HepG2 (cell line): ENCODE measurements at regions not wholly inside any gene's neighbourhood (a gene's known extent, or its start where the extent isn't known, plus 50 kb on each side); places are given as distances from the start of the nearest gene placed in this dataset.

ENCODE experiments used
- FOSL1 ChIP-seq: sonication (generic); formaldehyde crosslinking; IDR thresholded peaks from 2 replicates; pipeline ENCODE4 v1.9.0; 2021; ENCODE audit warnings: missing genetic modification reagents, borderline replicate concordance
- HNRNPK ChIP-seq: fragments of 200-400 bp; formaldehyde crosslinking; IDR thresholded peaks from 2 replicates; pipeline ENCODE4 v1.6.1; 2018; ENCODE audit warnings: low read length, low read depth, moderate library complexity, mild to moderate bottlenecking; ENCODE audit not compliant: poor library complexity, severe bottlenecking
- JUN ChIP-seq: sonication (generic); formaldehyde crosslinking; IDR thresholded peaks from 2 replicates; pipeline ENCODE4 v1.4.0; 2020; ENCODE audit warnings: mild to moderate bottlenecking, missing genetic modification reagents
- LCORL ChIP-seq, 2 experiments: fragments of 450-650 bp in 1 of 2; sonication (generic) in 1 of 2; formaldehyde crosslinking in 1 of 2; IDR thresholded peaks; 2 replicates each; pipeline versions ENCODE4 v1.5.0 to v1.6.1; 2017 to 2020; ENCODE audit warnings: antibody characterized with exemption in 1 of 2, missing genetic modification reagents in 1 of 2
- PHF5A ChIP-seq: IDR thresholded peaks from one replicate; pipeline ENCODE4 v1.6.1; 2018; ENCODE audit warnings: low read depth, missing genetic modification reagents; ENCODE audit not compliant: unreplicated experiment
- PRPF4 ChIP-seq: fragments of 200-400 bp; formaldehyde crosslinking; IDR thresholded peaks from 2 replicates; pipeline ENCODE4 v1.6.1; 2016; ENCODE audit warnings: low read length, low read depth; ENCODE audit not compliant: poor library complexity, severe bottlenecking
- RFX3 ChIP-seq: IDR thresholded peaks from 2 replicates; pipeline ENCODE4 v1.6.1; 2016; ENCODE audit warnings: missing biosample characterization, missing genetic modification reagents
- TBL1XR1 ChIP-seq: fragments of 150-350 bp; IDR thresholded peaks from 2 replicates; pipeline ENCODE4 v1.6.1; 2014; ENCODE audit warnings: borderline replicate concordance, low read length; ENCODE audit not compliant: partially characterized antibody
- ZBTB1 ChIP-seq: sonication (generic); formaldehyde crosslinking; IDR thresholded peaks from 2 replicates; pipeline ENCODE4 v1.4.0; 2020; ENCODE audit warnings: missing genetic modification reagents, borderline replicate concordance
- ZFY ChIP-seq: sonication (generic); formaldehyde crosslinking; IDR thresholded peaks from 2 replicates; pipeline ENCODE4 v1.4.0; 2020; ENCODE audit warnings: missing genetic modification reagents
- ZNF121 ChIP-seq: sonication (generic); formaldehyde crosslinking; IDR thresholded peaks from 2 replicates; pipeline ENCODE4 v1.5.0; 2020; ENCODE audit warnings: mild to moderate bottlenecking, missing genetic modification reagents
- ZNF136 ChIP-seq: sonication (generic); formaldehyde crosslinking; IDR thresholded peaks from 2 replicates; pipeline ENCODE4 v1.8.1; 2022; ENCODE audit warnings: low read depth, mild to moderate bottlenecking, moderate library complexity, missing genetic modification reagents
- ZNF232 ChIP-seq: sonication (generic); formaldehyde crosslinking; IDR thresholded peaks from 2 replicates; pipeline ENCODE4 v1.4.0; 2020; ENCODE audit warnings: missing genetic modification reagents, borderline replicate concordance
- ZNF282 ChIP-seq: fragments of 450-650 bp; IDR thresholded peaks from 2 replicates; pipeline ENCODE4 v1.6.1; 2018; ENCODE audit not compliant: partially characterized antibody
- ZNF367 ChIP-seq: sonication (generic); formaldehyde crosslinking; IDR thresholded peaks from 2 replicates; pipeline ENCODE4 v1.4.0; 2020; ENCODE audit warnings: missing genetic modification reagents, borderline replicate concordance
- ZNF451 ChIP-seq: sonication (generic); formaldehyde crosslinking; IDR thresholded peaks from 2 replicates; pipeline ENCODE4 v1.5.0; 2020; ENCODE audit warnings: mild to moderate bottlenecking, missing genetic modification reagents
- ZNF644 ChIP-seq: IDR thresholded peaks from 2 replicates; pipeline ENCODE4 v1.6.1; 2016; ENCODE audit warnings: low read depth
- ZNF781 ChIP-seq: sonication (generic); formaldehyde crosslinking; IDR thresholded peaks from 2 replicates; pipeline ENCODE4 v1.5.1; 2020; ENCODE audit warnings: borderline replicate concordance, mild to moderate bottlenecking, missing genetic modification reagents; ENCODE audit errors: not compliant biosample characterization
- ZSCAN21 ChIP-seq: sonication (generic); formaldehyde crosslinking; IDR thresholded peaks from 2 replicates; pipeline ENCODE4 v1.8.0; 2022; ENCODE audit warnings: mild to moderate bottlenecking, missing genetic modification reagents, moderate library complexity, borderline replicate concordance
- TF ChIP-seq, protein P1 (sequence below): sonication (generic); formaldehyde crosslinking; IDR thresholded peaks from 2 replicates; pipeline ENCODE4 v1.4.0; 2020; ENCODE audit warnings: missing genetic modification reagents, mild to moderate bottlenecking, borderline replicate concordance
- TF ChIP-seq, protein P2 (sequence below): sonication (generic); formaldehyde crosslinking; IDR thresholded peaks from 2 replicates; pipeline ENCODE4 v1.5.1; 2020; ENCODE audit warnings: missing genetic modification reagents, mild to moderate bottlenecking, borderline replicate concordance
- TF ChIP-seq, protein P3 (sequence below): sonication (generic); formaldehyde crosslinking; IDR thresholded peaks from 2 replicates; pipeline ENCODE4 v1.4.0; 2020; ENCODE audit warnings: low read depth, missing genetic modification reagents

DNA sequence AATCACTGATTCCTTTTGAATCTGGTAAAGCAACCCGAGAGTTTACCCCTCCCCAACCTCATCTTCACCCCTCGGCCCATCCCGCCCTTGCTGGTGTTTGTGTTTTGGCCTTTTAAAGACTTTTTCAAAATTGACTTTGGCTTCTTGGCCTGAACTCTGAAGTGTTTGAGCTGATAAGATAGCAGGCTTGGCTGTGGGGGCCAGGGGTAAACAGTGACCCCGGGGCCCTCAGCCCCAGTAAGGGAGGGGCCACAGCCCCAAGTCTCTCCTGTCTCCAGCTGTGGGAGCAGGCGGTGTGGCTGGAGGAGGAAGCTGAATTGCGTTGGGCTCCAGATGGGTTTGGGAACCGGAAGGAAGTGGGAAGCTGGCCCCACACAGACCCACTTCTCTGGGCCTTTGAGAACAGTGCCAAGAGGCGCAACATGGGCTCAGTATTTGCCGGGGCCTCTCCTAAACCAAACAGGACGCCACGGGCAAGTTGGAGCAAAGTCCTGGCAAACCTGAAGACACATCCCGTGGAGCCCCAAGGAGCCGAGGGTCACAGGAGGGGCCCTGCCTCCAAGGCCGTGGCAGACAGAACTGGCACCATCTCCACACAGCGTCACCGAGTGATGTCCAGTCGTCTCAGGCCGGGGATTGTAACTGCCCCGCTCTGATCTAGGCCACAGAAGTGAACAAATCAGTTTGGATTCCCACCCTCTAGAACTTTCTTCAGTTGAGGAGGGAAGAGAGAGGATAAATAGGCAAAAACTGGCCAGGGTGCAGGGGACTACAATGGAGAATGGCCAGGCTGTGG is 54.3 kb upstream of the PTPN1 start (continued):
- TF ChIP-seq, protein P1, sequence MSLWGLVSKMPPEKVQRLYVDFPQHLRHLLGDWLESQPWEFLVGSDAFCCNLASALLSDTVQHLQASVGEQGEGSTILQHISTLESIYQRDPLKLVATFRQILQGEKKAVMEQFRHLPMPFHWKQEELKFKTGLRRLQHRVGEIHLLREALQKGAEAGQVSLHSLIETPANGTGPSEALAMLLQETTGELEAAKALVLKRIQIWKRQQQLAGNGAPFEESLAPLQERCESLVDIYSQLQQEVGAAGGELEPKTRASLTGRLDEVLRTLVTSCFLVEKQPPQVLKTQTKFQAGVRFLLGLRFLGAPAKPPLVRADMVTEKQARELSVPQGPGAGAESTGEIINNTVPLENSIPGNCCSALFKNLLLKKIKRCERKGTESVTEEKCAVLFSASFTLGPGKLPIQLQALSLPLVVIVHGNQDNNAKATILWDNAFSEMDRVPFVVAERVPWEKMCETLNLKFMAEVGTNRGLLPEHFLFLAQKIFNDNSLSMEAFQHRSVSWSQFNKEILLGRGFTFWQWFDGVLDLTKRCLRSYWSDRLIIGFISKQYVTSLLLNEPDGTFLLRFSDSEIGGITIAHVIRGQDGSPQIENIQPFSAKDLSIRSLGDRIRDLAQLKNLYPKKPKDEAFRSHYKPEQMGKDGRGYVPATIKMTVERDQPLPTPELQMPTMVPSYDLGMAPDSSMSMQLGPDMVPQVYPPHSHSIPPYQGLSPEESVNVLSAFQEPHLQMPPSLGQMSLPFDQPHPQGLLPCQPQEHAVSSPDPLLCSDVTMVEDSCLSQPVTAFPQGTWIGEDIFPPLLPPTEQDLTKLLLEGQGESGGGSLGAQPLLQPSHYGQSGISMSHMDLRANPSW = peak; percentile 96
- peak; percentile 92 for TF ChIP-seq JUN
- peak; percentile 15 for TF ChIP-seq ZNF781
- TF ChIP-seq, protein P2, sequence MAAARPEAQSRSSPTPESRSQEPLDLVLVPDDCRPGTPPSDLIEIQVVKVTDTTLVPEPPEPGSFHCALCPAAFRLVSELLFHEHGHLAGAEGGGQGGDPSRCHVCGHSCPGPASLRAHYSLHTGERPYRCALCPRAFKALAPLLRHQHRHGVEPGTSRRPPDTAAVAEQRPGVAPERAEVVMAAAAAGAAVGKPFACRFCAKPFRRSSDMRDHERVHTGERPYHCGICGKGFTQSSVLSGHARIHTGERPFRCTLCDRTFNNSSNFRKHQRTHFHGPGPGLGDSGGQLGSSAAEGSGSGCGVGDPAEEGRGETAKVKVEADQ (CRISPR knock-in tag) = peak; percentile 95
- peak; percentile 83 for TF ChIP-seq ZNF121
- peak; percentile 91; the same call in 1 of the 2 replicates for TF ChIP-seq ZNF367
- no peak for TF ChIP-seq ZNF282
- TF ChIP-seq, protein P3, sequence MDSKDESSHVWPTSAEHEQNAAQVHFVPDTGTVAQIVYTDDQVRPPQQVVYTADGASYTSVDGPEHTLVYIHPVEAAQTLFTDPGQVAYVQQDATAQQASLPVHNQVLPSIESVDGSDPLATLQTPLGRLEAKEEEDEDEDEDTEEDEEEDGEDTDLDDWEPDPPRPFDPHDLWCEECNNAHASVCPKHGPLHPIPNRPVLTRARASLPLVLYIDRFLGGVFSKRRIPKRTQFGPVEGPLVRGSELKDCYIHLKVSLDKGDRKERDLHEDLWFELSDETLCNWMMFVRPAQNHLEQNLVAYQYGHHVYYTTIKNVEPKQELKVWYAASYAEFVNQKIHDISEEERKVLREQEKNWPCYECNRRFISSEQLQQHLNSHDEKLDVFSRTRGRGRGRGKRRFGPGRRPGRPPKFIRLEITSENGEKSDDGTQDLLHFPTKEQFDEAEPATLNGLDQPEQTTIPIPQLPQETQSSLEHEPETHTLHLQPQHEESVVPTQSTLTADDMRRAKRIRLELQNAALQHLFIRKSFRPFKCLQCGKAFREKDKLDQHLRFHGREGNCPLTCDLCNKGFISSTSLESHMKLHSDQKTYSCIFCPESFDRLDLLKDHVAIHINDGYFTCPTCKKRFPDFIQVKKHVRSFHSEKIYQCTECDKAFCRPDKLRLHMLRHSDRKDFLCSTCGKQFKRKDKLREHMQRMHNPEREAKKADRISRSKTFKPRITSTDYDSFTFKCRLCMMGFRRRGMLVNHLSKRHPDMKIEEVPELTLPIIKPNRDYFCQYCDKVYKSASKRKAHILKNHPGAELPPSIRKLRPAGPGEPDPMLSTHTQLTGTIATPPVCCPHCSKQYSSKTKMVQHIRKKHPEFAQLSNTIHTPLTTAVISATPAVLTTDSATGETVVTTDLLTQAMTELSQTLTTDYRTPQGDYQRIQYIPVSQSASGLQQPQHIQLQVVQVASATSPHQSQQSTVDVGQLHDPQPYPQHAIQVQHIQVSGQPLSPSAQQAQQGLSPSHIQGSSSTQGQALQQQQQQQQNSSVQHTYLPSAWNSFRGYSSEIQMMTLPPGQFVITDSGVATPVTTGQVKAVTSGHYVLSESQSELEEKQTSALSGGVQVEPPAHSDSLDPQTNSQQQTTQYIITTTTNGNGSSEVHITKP (CRISPR knock-in tag) = no peak; the same call in 1 of the 2 replicates
- TF ChIP-seq ZNF232 = peak; percentile 90; the same call in 1 of the 2 replicates
- no peak for TF ChIP-seq LCORL (IDR thresholded peaks at IDR 0.05)
- peak; percentile 100 for TF ChIP-seq LCORL (CRISPR knock-in tag; IDR thresholded peaks at IDR 0.05)
- TF ChIP-seq ZNF451 = peak; percentile 63; the same call in 1 of the 2 replicates
- TF ChIP-seq TBL1XR1 = no peak
- peak; percentile 71 for TF ChIP-seq PHF5A (CRISPR knock-in tag)
- no peak for TF ChIP-seq ZBTB1 (CRISPR knock-in tag)
- no peak for TF ChIP-seq PRPF4
- TF ChIP-seq ZFY = peak; percentile 73
- no peak for TF ChIP-seq HNRNPK
- TF ChIP-seq ZNF136 (CRISPR knock-in tag) = peak; percentile 97; the same call in 1 of the 2 replicates
- TF ChIP-seq ZSCAN21 = peak; percentile 78; the same call in 1 of the 2 replicates
- TF ChIP-seq ZNF644 (CRISPR knock-in tag) = peak; percentile 77
- no peak for TF ChIP-seq FOSL1
- no peak; the same call in 1 of the 2 replicates for TF ChIP-seq RFX3 (CRISPR knock-in tag)
